Body of pancreas (tissue), 4 donors: ENCODE measurements at regions not wholly inside any gene's neighbourhood (a gene's known extent, or its start where the extent isn't known, plus 50 kb on each side); places are given as distances from the start of the nearest gene placed in this dataset.

Experiments used
- POLR2A ChIP-seq, 3 donors: fragments of 450-650 bp; IDR thresholded peaks; one replicate each; pipeline ENCODE4 v1.6.1; 2016; ENCODE audit warnings: antibody characterized with exemption in 3 of 3, mild to moderate bottlenecking in 2 of 3
- TF ChIP-seq, protein P1 (sequence below), 7 experiments: fragments of 450-650 bp in 4 of 7; fragments of 200-600 bp in 3 of 7; sonication (generic) in 3 of 7; IDR thresholded peaks; one replicate each; pipeline ENCODE4 v1.5.1; 2016 to 2019; ENCODE audit warnings: antibody characterized with exemption in 7 of 7

DNA sequence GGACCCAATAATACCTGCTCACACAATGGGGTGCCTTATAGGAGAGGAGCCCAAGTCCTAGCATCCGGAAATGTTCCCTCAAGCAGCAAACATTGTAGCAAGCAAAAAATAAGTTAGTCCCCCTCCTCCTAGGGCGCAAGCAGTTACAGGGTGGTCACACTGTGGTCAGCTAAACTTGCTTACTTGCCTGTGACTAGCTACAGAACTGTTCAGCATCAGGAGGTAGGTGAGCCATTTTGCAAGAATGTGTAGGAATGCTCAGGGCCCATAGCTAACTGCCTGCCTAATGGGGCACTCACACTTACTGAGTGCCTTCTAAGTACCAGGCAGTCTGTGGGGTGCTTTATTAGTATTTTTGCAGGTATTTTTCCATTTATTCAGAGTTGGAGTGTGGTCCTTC is 154.6 kb upstream of the GRIN2B start:
- TF ChIP-seq, protein P1, sequence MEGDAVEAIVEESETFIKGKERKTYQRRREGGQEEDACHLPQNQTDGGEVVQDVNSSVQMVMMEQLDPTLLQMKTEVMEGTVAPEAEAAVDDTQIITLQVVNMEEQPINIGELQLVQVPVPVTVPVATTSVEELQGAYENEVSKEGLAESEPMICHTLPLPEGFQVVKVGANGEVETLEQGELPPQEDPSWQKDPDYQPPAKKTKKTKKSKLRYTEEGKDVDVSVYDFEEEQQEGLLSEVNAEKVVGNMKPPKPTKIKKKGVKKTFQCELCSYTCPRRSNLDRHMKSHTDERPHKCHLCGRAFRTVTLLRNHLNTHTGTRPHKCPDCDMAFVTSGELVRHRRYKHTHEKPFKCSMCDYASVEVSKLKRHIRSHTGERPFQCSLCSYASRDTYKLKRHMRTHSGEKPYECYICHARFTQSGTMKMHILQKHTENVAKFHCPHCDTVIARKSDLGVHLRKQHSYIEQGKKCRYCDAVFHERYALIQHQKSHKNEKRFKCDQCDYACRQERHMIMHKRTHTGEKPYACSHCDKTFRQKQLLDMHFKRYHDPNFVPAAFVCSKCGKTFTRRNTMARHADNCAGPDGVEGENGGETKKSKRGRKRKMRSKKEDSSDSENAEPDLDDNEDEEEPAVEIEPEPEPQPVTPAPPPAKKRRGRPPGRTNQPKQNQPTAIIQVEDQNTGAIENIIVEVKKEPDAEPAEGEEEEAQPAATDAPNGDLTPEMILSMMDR (IDR thresholded peaks at IDR 0.05), result no peak
- no peak for TF ChIP-seq POLR2A (IDR thresholded peaks at IDR 0.05)
